Small intestine (tissue), 7 donors: ENCODE measurements at regions not wholly inside any gene's neighbourhood (a gene's known extent, or its start where the extent isn't known, plus 50 kb on each side); places are given as distances from the start of the nearest gene placed in this dataset.

ENCODE experiments used
- DNase-seq, 2 donors: peaks; one replicate each; pipeline versions ENCODE4 v3.0.0 to v3.0.0-alpha.2; 2013
- FAIRE-seq: peaks from 2 replicates; lab custom pipeline; 2012; peaks lifted over from hg19 to GRCh38; lab: Jason Lieb, UNC
- H3K27ac ChIP-seq, 3 donors: one replicate each; pipeline ENCODE4 v1.5.1; 2013; ENCODE audit warnings: low read length in 2 of 3, mild to moderate bottlenecking in 2 of 3, control low read depth in 1 of 3, inconsistent platforms in 1 of 3, low read depth in 1 of 3, moderate library complexity in 1 of 3
- H3K27me3 ChIP-seq, 3 donors: one replicate each; pipeline ENCODE4 v1.6.1; 2013; ENCODE audit warnings: low read length in 3 of 3, inconsistent platforms in 1 of 3; ENCODE audit not compliant: control insufficient read depth in 3 of 3, insufficient read depth in 3 of 3
- H3K36me3 ChIP-seq, 3 donors: one replicate each; pipeline ENCODE4 v1.6.1; 2013; ENCODE audit warnings: low read length in 3 of 3, inconsistent platforms in 1 of 3, low read depth in 1 of 3, mild to moderate bottlenecking in 1 of 3, moderate library complexity in 1 of 3; ENCODE audit not compliant: control insufficient read depth in 3 of 3, insufficient read depth in 2 of 3
- H3K4me1 ChIP-seq, 3 donors: one replicate each; pipeline ENCODE4 v1.6.1; 2013; ENCODE audit warnings: low read length in 2 of 3, inconsistent platforms in 1 of 3, low read depth in 1 of 3, mild to moderate bottlenecking in 1 of 3, moderate library complexity in 1 of 3; ENCODE audit not compliant: control insufficient read depth in 3 of 3, insufficient read depth in 2 of 3
- H3K4me3 ChIP-seq, 3 donors: one replicate each; pipeline ENCODE4 v1.5.1; 2013; ENCODE audit warnings: low read length in 3 of 3, control low read depth in 1 of 3, inconsistent platforms in 1 of 3, low read depth in 1 of 3, mild to moderate bottlenecking in 1 of 3, moderate library complexity in 1 of 3
- H3K9me3 ChIP-seq, 2 donors: one replicate each; pipeline ENCODE4 v1.6.1; 2013; ENCODE audit warnings: low read depth in 1 of 2, low read length in 1 of 2; ENCODE audit not compliant: control insufficient read depth in 2 of 2, insufficient read depth in 1 of 2
- WGBS, 3 donors: extraction: QIAGEN DNeasy Blood & Tissue Kit; methylation state at CpG; one replicate each; pipeline ENCODE4 v1.1.7; 2013; 5-methylcytosine and 5-hydroxymethylcytosine counted together
- donor health status: healthy with polysubstance abuse.
- donor health status: control.
- donor health status: control.
- donor health status: Bipolar disorder and iron deficiency.
- donor health status: healthy.

GRCh38 chr7:50145801-50146338 is 52.8 kb upstream of the ZPBP start:
- Histone ChIP-seq H3K27me3 (no peaks in the 10 kb centered on the region), H3K4me3 (no peak overlapping the region), H3K4me1 (no peaks in the 10 kb centered on the region), H3K27ac (no peak overlapping the region), H3K9me3 (no peaks in the 10 kb centered on the region), H3K36me3 (no peaks in the 10 kb centered on the region)
- 12 to 38% (median 26%) methylated on average over 2 of the region's 2 CpGs for WGBS, 3 donors
- DNase-seq (no peak), FAIRE-seq (no peak)

- FAIRE-seq (no peak), DNase-seq (peak; percentile 10 to 36)
- H3K27me3 ChIP-seq, result no peaks in the 10 kb centered on the region
- no peaks in the 10 kb centered on the region for H3K9me3 ChIP-seq
- H3K4me3 ChIP-seq, result no peak overlapping the region
- no peak overlapping the region for H3K27ac ChIP-seq
- no peaks in the 10 kb centered on the region for H3K4me1 ChIP-seq
- no peaks in the 10 kb centered on the region for H3K36me3 ChIP-seq
- WGBS, 3 donors, result 37 to 78% (median 60%) methylated on average over 2 of the region's 2 CpGs
Measured at GRCh38 chr7:50145226-50145625, 52.2 kb upstream of the ZPBP start.
